ENCODE measurements at regions not wholly inside any gene's neighbourhood (a gene's known extent, or its start where the extent isn't known, plus 50 kb on each side); places are given as distances from the start of the nearest gene placed in this dataset.
"Not testable (repeated sequence)": the region's sequence is repeated elsewhere in the genome, so short reads cannot be mapped to it uniquely, and the experiment has no call there.

DNA sequence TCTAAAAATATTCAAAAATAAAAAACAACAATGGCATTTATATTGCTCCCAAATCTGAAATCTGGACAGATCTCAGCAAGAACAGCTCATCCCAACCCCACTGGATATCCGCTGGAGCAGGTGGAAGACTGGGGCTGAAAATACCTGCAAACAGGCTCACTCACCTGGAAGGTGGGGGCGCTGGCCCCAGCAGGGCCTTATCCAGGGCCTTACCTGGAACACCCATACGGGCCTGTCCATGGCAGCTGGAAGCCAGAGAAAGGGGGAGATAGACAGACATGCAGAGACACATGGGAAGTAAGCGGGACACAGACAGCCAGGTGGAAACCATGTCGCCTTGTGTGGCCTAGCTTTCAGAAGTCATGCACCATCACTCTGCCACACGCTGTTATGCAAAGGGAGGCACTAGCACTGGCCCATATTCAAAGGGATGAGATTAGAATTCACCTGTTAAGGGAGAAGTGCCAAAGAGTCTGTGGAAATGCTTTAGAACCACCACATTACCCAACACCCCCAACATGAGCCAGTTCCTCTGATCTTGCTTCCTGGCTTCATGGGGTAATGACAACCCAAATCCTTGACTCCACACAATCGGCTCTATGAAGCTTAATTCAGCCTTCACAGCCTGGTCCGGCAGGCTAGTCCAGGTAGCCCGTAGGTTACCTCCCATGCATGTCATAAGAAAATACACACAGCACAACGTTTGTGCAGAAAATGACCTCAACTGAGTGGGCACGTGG lies 99.0 kb upstream of the CDYL start:
- DNase-seq: no peak

GRCh38 chr6:4676016-4676415 lies 100.2 kb upstream of the CDYL start:
- no peak for DNase-seq

DNA sequence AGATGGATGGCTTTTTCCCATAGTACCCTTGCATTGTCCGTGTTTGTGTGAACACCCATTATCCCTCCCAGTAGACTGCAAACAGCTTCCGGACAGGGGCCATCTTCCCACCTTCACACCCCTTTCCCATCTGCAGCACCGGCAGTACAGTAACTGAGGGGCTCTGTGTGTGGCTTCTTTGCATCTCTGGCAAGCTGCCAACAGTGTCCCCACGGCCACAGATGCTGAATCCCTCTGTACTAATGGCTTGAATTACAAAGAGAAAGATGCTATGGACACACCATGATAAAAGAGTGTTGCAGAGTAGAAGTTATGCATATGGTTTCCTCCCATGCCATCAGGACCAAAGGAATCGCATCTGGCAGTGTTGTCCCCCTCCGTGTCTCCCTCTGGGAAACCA lies 101.1 kb upstream of the CDYL start:
- DNase-seq: no peak

DNA sequence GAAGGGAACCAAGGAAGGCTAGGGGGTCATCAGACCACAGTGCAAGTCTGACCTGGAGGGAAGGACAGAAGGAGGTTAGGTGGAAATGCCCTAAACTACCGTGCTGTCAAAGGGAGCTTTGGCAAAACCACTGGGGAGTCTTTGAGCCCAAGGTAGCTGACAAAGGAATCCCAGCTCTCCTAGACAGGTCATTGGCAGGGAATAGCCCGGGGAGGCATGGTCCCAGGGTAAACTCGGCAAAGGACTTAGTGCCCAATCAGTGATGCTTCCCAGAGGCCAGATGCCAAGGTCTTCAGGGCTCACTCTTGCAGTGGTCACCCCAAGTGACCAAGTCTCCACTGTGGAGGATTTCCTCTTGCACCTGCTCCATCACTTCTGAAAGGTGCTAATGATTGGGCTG lies 102.3 kb upstream of the CDYL start:
- no peak for DNase-seq

DNA sequence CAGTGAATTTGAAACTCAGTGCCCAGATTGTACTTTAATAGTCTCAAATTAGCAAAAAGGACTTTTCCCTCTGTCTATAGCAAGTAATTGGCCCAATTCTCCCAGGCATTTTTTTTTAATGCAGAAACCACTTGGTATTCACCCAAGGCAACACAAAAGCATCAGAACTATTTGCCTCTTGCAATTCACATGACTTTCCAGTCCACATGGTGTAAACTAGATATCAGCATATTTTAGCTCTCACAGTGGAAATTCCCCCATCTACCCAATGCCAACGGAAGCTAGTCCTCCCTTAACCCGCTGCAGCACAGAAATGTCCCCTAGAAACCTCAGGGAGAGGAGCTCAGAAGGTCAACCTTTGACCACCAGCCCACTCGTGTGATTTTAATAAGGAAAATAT lies 103.4 kb upstream of the CDYL start:
- DNase-seq: no peak

DNA sequence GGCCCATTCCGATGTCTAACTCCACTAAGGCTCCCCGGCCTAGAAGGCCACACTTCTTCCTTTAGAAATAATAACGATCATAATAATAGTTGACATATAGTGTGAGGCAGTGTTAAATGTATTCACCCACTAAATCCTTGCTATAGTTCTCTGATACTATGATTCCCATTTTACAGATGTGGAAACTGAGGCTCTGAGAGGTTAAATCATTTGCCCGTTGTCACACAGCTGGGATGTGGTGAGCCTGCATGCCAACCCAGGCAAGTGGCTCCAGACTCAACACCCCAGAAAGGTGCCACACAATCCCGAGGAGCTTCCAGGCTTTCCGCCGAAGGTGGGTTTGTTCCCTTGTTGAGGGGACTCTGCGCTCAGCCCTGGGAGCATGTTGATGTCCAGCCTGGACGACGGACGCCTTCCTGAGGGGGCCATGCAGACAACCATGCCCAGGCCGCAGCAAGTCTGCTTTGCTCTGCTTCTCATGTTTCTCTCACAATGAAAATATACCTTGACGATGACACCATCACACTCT lies 104.6 kb upstream of the CDYL start:
- DNase-seq: no peak

DNA sequence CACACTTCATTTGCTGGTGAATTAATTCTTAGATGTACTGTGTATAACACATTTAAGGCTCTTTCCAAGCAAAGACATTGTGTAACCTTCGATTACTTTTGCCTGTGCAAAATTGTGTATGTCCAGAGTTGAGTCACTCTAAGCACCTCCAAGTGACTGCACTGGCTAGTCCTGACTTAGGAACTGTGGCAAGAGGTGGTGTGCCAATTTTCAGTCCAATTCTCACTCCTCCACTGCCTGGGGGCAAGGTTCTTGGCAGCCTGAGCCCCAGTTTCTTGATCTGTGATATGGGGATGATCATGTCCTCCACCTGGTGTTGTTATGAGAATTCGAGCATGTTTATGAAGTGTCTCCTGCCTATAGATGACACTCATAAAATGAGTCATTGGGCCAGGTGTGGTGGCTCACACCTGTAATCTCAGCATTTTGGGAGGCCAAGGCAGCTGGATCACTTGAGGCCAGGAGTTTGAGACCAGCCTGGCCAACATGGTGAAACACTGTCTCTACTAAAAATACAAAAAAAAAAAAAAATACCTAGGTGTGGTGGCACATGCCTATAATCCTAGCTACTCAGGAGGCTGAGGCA lies 105.3 kb upstream of the CDYL start:
- DNase-seq: no peak

GRCh38 chr6:4670290-4670689 lies 105.9 kb upstream of the CDYL start:
- no peak for DNase-seq

DNA sequence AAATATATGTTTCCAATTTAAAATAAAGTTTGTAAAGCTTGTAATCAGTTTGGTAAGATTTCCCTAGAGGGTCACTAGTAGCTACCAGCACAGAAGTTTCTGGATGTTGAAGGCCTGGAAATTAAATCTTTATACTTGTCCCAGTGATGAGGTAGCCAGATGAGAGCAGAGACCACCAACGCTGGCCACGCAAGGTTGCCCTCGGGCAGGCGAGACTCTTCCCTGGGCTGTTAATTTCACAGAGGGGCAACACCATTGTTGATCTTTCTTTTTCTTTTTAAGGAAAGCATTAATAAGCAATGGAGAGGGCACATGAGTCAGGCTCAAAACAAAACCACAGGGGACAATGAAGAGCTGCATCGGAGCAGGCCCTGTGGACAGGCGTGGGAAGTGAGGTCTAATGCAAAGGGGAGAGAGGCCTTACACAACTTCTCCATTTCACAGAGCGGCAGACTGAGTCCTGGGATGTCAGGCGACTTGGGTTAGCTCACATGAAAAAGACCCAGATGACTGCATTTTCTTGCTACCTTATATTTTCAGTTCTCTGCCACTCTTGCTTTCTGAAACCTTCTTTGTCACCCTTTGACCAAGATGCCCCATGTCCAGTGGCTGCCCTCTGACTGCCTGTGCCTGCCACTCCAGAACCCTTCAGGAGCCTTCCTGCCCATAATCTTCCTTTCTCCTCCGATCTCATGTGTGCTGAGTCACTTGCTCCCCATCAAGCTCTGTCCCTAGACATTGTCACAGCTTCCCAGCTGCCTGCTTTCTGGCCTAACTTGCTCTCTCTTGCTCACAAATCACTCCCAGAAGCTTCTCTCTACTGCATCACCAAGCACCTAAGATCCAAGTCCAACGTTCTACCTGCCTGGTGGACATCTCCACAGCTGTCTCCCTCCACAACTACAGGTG lies 107.7 kb upstream of the CDYL start:
- no peak for DNase-seq

GRCh38 chr6:4667591-4667990 lies 108.6 kb upstream of the CDYL start:
- no peak for DNase-seq

DNA sequence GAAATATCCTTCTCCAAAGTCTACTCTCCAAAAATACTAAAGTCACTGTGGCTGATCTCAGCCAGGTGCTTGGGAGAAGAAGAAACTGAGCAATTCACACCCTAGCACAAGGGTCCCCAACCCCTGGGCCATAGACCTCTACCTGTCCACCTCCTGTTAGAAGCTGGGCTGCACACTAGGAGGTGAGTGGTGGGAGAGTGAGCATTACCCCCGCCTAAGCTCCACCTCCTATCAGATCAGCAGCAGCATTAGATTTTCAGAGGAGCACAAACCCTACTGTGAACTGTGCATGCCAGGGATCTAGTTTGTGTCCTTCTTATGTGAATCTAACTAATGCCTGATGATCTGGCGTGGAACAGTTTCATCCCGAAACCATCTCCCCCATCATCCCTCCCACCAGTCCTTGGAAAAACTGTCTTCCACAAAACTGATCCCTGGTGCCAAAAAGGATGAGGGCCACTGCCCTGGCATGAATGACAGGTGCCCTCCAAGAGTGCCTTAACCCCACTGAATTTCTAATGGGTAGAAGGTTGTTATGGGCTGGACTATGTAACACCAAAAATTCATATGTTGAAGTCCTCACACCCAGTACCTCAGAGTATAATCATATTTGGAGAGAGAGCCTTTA lies 109.2 kb upstream of the CDYL start:
- no peak for DNase-seq

DNA sequence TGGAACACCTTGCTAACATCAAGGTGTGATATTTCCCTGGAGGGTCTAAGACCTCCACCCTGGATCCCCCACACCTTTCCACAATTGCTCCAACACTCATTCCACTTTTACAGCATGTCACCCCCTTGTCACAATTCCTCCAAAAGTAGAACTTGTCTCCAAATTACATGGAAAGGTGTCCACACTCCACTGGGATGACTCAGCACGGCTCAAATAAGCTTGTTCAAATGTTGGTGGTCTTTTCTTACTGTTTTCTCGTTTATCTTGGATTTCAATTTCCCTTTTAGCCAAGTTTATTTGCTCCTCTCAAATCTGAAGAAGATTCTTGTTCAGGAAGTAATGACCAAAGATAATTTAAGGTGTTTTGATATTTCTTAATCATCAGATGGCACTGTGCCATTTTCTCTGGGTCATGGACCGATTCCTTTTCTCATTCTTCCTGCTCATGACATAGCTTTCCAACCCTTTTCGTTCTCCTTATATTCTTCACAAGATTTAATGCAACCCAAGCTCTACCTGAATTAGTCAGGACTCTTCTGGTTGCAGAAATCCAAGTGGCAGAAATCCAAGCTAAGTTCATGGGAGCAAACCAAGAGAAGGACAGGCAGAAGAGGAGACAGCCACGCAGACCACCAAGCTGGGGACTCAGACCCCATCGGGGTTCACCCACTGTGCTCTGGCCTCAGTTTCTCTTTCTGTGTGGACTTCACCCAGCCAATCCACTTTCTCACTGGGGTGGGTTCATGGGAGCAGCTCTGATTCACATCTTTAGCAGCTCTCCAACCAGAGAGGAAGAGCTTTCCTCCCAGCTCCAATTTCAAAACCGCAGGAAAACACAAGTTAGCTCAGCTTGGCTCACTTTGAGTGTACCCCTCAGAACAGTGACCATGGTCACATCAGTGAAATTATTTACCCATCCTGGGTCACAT lies 110.5 kb upstream of the CDYL start:
- no peak for DNase-seq

DNA sequence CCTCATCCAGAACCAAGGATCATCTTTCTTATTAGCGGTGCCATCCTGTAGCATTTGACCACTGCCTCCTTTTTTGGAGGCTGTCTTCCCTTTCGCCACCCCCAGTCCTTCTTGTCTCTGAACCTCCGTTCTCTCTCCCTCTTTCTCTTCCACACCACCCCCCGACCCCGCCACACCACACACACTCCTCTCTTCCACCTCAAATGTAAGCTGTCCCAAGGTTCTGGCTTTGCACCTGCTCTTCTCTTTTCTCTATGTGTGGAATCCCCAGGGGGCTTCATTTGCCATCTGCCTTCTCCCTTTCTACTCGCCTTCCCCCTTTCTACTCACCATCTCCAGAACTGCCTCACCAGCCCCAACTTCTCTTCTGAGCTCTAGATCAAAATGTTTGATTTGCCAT lies 111.3 kb upstream of the CDYL start:
- DNase-seq: no peak

DNA sequence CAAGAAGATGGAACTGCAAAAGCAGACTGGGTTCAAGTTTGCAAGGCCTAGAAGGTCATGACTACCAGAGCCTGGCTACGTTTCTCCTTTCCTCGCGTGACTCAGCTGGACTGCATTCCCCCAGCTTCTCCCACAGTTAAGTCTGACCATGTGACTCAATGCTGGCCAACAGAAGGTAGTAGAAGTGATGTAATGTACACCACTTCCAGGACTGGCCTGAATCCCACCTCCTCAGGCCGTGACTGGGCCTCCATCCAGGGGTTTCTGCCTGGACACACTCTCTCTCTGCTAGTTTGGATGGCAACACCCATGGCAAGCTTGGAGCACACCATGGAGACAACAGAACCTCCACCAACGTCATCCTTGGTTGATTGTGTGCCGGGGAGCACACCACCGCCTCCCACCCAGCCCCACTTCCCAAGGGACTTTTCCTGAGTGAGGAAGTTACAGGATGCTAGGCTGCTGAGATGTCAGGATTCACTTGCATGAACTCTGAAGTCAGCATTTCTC lies 112.0 kb upstream of the CDYL start:
- DNase-seq: no peak

- no peak for DNase-seq
These were observed 113.3 kb upstream of the CDYL start for GRCh38 chr6:4662886-4663285.

DNA sequence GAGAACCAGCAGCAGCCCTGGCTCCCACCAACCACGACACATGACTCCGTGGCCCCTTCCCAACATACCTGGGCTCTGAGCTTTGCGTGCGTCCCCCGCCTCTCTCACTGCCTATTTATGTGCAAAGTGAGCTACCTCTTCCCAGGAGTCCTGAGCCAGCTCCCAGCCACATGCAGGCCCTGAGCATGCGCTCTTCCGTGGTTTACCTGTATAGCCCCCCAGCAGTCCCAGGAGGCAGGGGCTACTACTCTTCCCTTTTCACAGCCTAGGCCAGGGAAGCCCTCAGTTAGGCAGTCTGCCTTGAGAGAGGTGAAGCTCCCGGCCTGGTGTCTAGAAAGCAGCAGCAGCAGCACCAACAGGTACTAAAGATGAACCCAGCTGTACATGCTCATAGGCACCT lies 114.8 kb upstream of the CDYL start:
- no peak for DNase-seq

- DNase-seq: no peak
These were observed 115.6 kb upstream of the CDYL start for GRCh38 chr6:4660377-4661321.

DNA sequence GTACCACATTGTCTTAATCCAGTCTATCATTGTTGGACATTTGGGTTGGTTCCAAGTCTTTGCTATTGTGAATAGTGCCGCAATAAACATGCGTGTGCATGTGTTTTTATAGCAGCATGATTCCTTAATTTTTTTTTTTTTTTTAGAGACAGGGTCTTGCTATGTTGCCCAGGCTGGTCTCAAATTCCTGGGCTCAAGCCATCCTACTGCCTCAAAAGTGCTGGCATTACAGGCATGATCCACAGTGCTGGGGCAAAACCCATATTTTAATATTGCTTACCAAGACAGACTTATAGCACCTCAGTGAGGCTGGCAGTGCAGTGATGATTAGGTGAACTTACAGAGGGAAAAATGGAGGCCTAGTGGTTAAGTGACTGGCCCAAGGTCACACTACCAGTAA lies 116.5 kb upstream of the CDYL start:
- DNase-seq: not testable (repeated sequence)

DNA sequence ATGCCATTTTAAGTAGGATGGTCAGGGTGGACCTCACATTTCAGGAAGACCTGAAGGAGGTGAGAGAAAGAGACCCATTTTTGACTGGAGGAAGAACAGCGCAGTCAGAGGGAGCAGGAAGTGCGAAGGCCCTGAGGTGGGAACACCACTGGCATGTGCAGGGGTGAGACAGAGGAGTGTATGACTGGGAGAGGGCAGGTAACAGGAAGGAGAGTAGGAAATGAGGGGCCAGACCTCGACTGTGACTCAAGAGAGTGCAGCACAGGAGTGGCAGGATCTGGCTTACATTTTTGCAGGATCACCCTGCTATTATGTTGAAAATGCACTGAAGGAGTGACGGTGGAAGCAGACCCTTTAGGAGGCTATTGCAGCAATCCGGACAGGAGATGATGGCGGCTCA lies 117.7 kb upstream of the CDYL start:
- no peak for DNase-seq

DNA sequence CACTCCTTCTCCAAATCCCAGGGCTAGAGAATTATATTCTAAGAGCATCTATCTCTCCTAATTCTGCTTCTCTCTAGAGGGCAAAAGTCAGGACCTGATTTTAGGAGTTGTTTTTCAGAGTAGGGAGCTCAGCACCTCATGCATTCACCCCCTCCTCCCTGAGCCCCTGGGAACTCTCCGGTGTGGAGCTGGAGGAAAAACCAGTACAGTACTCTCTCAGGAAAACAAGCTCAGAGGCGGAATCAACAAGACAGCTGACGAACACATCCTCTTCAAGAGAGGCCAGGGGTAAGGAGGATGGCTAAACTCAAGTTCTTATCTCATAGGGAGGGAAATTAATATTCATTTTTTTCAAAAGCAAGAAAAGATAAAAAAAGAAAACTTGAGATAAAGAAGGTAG lies 120.1 kb upstream of the CDYL start:
- no peak for DNase-seq

Data from T-helper 1 cell (primary cell).